ENCODE measurements at regions not wholly inside any gene's neighbourhood (a gene's known extent, or its start where the extent isn't known, plus 50 kb on each side); places are given as distances from the start of the nearest gene placed in this dataset.

GRCh38 chr4:14952352-14952751 is 49.9 kb upstream of the CPEB2 start:
- POLR2A ChIA-PET, result no interaction called here
- DNase-seq (no peak), ATAC-seq (ENCODE audit: low read depth) (no peak)
- Mint-ChIP-seq H3K27me3 (peaks cover 2% of the 10 kb centered on the region), H3K36me3 (ENCODE audit: low read depth) (no peaks in the 10 kb centered on the region), H3K27ac (no peak overlapping the region), H3K9me3 (no peaks in the 10 kb centered on the region), H3K4me1 (no peaks in the 10 kb centered on the region), H3K4me3 (no peak overlapping the region)
- no peak for TF ChIP-seq CTCF (IDR thresholded peaks at IDR 0.05)
- intact Hi-C loops (cut with micrococcal nuclease), result no loop called here
- CTCF ChIA-PET, result no interaction called here

Measured in activated B cell treated with CpG ODN at 0.5 μM for 24 hours (primary cell).